ENCODE measurements at regions not wholly inside any gene's neighbourhood (a gene's known extent, or its start where the extent isn't known, plus 50 kb on each side); places are given as distances from the start of the nearest gene placed in this dataset.

DNA sequence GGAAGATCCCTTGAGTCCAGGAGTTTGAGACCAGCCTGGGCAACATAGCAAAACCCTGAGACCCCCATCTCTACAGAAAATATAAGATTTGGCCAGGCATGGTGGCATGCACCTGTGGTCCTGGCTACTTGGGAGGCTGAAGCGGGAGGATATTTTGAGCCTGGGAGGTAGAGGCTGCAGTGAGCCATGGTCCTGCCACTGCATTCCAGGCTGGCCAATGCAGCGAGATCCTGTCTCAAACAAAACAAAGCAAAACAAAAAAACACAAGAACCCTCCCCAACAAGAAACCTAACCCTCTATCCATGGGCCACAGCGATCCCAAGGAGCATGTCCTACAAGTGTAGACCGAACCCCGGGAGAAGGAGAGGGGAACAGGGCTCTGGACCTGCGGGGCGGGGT, 133.3 kb downstream of the MGAT5B start:
- Histone ChIP-seq H3K36me3 (no peaks in the 10 kb centered on the region), H3K4me1 (ENCODE audit: control insufficient read depth in 1 of 2, insufficient read depth in 1 of 2, low read depth in 1 of 2, low read length in 1 of 2) (no peaks in the 10 kb centered on the region), H3K27me3 (peaks cover 21% of the 10 kb centered on the region), H3K4me3 (ENCODE audit: low read depth in 1 of 2, low read length in 1 of 2) (no peak overlapping the region), H3K9me3 (no peaks in the 10 kb centered on the region), H3K27ac (no peak overlapping the region)
- TF ChIP-seq, protein P1, sequence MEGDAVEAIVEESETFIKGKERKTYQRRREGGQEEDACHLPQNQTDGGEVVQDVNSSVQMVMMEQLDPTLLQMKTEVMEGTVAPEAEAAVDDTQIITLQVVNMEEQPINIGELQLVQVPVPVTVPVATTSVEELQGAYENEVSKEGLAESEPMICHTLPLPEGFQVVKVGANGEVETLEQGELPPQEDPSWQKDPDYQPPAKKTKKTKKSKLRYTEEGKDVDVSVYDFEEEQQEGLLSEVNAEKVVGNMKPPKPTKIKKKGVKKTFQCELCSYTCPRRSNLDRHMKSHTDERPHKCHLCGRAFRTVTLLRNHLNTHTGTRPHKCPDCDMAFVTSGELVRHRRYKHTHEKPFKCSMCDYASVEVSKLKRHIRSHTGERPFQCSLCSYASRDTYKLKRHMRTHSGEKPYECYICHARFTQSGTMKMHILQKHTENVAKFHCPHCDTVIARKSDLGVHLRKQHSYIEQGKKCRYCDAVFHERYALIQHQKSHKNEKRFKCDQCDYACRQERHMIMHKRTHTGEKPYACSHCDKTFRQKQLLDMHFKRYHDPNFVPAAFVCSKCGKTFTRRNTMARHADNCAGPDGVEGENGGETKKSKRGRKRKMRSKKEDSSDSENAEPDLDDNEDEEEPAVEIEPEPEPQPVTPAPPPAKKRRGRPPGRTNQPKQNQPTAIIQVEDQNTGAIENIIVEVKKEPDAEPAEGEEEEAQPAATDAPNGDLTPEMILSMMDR (IDR thresholded peaks at IDR 0.05): no peak

DNA sequence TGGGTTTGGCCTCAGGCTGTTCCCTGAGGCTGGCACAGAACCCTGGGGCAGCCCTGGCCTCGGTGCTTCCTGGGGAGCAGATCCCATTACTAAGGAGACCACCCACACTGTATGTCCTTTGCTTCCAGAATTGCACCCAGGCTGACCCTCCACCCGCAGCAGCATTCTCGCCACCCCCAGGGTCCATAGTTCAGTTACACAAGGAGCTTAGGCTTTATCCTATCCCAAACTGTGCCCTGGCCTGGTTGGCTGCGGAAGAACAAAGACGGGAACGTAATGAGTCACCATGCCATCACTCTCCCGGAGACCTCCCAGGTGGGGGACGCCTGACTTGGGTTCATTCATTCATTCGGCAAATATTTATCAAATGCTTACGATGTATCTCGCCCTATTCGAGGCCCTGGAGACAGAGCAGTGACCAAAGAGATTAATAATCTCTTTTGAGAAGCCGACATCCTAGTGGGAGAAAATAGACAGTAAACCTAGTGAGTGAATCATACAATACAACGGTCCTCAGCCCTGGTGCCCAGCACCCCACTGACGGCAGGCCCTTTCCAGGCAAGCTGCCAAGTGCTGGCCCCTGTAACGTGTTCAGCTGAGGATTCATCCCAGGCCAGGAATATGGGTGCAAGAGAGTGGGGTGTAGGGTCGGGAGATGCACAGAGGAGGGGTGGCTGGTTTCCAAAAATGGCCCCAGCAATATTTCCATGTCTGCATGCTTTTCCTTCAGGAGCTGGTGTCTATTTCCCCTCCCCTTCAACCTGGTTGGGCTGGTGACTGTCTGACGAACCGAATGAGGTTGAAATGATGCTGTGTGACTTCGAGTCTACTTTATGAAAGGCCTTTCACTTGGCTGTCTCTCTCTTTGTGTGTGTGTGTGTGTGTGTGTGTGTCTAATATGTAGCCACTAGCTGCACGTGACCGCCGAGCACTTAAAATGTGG, 134.2 kb downstream of the MGAT5B start:
- TF ChIP-seq, protein P1 (IDR thresholded peaks at IDR 0.05): no peak
- no peak overlapping the region for H3K27ac ChIP-seq
- H3K36me3 ChIP-seq: no peaks in the 10 kb centered on the region
- no peaks in the 10 kb centered on the region for H3K4me1 ChIP-seq (ENCODE audit: control insufficient read depth in 1 of 2, insufficient read depth in 1 of 2, low read depth in 1 of 2, low read length in 1 of 2)
- no peaks in the 10 kb centered on the region for H3K9me3 ChIP-seq
- peaks cover 16% of the 10 kb centered on the region for H3K27me3 ChIP-seq
- no peak overlapping the region for H3K4me3 ChIP-seq (ENCODE audit: low read depth in 1 of 2, low read length in 1 of 2)

DNA sequence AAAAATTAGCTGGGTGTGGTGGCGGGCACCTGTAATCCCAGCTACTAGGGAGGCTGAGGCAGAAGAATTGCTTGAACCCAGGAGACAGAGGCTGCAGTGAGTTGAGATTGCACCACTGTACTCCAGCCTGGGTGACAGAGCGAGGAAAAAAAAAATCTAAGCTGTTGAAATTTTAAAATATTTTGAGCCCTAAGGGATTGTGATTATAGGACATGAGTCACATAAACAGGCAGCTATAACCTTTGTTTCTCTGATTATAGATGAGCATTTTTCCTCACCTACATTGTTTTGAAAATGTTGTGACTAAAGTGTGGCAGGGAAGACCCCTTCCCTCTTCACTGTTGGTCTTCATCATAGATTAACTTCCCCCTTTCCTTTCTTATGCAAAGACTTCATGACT, 135.5 kb downstream of the MGAT5B start:
- no peaks in the 10 kb centered on the region for H3K4me1 ChIP-seq (ENCODE audit: control insufficient read depth in 1 of 2, insufficient read depth in 1 of 2, low read depth in 1 of 2, low read length in 1 of 2)
- H3K27ac ChIP-seq: no peak overlapping the region
- peaks cover 3% of the 10 kb centered on the region for H3K27me3 ChIP-seq
- no peak overlapping the region for H3K4me3 ChIP-seq (ENCODE audit: low read depth in 1 of 2, low read length in 1 of 2)
- no peaks in the 10 kb centered on the region for H3K9me3 ChIP-seq
- TF ChIP-seq, protein P1 (IDR thresholded peaks at IDR 0.05): no peak
- H3K36me3 ChIP-seq: no peaks in the 10 kb centered on the region

DNA sequence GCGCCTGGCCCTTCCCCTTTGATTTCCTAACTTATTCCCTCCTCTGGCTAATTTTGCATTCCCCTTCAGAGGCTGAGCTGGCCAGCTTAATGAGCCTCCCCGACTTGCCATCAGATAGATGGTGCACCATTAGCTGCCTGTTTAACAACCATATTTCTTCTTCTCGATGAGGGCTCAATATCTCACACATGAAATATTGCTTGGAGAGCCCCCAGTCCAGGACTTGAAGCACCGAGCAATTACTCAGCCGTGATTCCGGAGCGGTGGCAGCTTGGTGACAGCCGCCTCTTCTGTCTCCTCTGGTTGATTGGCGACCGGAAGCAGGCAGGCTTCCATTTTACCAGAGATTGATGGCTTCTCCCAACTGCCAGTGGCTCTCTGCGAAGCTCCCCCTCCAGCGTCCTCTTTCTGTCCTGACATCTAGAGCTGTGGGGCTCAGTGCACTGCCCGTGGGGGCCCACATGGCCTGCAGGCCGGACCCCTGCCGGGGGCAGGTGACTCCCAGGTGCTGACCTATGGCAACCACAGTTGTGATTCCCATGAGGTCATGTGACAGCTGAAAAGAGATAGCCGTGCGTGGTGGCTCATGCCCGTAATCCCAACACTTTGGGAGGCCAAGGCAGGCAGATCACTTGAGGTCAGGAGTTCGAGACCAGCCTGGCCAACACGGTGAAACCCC, 133.7 kb upstream of the SEC14L1 start:
- Histone ChIP-seq H3K27me3 (no peaks in the 10 kb centered on the region), H3K4me3 (ENCODE audit: low read depth in 1 of 2, low read length in 1 of 2) (no peak overlapping the region), H3K4me1 (ENCODE audit: control insufficient read depth in 1 of 2, insufficient read depth in 1 of 2, low read depth in 1 of 2, low read length in 1 of 2) (no peaks in the 10 kb centered on the region), H3K27ac (no peak overlapping the region), H3K36me3 (no peaks in the 10 kb centered on the region), H3K9me3 (no peaks in the 10 kb centered on the region)
- TF ChIP-seq, protein P1 (IDR thresholded peaks at IDR 0.05): no peak

DNA sequence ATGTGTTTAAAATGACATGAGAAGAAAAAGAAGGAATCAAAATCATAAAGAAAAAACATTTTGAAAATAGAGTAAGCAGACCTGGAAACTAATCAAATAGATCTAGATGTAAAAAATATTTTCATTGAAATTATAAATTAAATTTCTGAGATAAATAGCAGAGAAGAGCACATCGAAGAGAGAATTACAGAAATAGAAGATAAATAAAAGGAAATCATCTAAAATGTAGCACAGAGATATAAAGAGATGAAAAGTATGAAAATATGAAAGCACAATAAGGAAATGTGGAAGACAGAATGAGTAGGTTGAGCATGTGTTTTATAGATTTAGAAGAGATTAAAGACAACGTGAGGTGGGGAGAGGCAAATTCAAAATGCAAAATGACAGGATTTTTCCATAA, 130.9 kb upstream of the SEC14L1 start:
- H3K36me3 ChIP-seq: no peaks in the 10 kb centered on the region
- peaks cover 7% of the 10 kb centered on the region for H3K27me3 ChIP-seq
- no peaks in the 10 kb centered on the region for H3K4me1 ChIP-seq (ENCODE audit: control insufficient read depth in 1 of 2, insufficient read depth in 1 of 2, low read depth in 1 of 2, low read length in 1 of 2)
- H3K27ac ChIP-seq: no peak overlapping the region
- H3K9me3 ChIP-seq: no peaks in the 10 kb centered on the region
- no peak overlapping the region for H3K4me3 ChIP-seq (ENCODE audit: low read depth in 1 of 2, low read length in 1 of 2)
- TF ChIP-seq, protein P1 (IDR thresholded peaks at IDR 0.05): no peak
